NCI-H2107 treated with DMSO at 0.1 percent for 48 hours (cell line): ENCODE measurements at regions not wholly inside any gene's neighbourhood (a gene's known extent, or its start where the extent isn't known, plus 50 kb on each side); places are given as distances from the start of the nearest gene placed in this dataset.

Experiments
- DNase-seq: peaks from one replicate; lab custom pipeline; 2025; ENCODE audit not compliant: unreplicated experiment; lab: John Stamatoyannopoulos, UW

GRCh38 chr10:128485701-128486235 lies 359.5 kb upstream of the MKI67 start:
- no peak for DNase-seq

DNA sequence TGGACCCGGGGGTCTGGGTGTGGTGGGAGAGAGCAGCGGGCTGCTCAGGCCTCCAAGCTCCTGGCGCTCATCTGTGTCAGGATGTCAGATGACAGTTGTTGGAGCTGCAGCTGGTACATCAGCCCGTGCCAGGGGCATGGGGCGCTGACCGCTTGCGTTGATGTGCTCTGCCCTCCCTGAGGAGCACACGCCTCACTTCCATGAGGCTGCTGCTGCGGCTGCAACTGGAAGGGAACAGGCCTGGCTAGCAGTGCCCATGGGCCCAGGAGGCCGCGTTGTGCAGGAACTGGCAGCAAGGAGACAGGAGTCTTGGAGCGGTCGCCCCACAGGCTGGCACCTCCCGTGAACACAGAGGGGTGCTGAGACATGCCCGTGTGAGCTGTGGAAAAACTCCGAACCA lies 361.3 kb upstream of the MKI67 start:
- no peak for DNase-seq

GRCh38 chr10:128489324-128490247 lies 363.4 kb upstream of the MKI67 start:
- no peak for DNase-seq

GRCh38 chr10:128491686-128492085 lies 365.5 kb upstream of the MKI67 start:
- DNase-seq, result no peak

DNA sequence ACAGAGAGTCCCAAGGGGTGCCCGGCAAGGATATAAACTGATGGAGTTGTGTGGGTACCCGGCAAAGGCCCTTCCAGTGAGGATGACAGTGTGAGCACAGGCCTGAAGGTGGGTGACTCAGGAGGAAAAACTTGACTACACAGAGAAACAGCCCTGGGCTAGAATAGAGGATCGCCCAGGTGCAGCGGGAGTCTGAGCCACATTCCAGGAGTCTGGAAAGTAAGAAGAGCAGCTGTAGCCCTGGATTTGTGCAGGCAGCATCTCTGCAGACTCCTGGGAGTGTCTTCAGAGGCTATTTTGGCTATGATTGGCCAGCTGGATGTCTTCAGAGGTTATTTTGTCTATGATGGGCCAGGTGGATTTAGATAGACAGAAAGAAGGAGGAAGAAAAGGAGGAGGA lies 367.6 kb upstream of the MKI67 start:
- no peak for DNase-seq

GRCh38 chr10:128494665-128495064 lies 368.4 kb upstream of the MKI67 start:
- no peak for DNase-seq

- no peak for DNase-seq
Observed at GRCh38 chr10:128497660-128498377, 371.6 kb upstream of the MKI67 start.

DNA sequence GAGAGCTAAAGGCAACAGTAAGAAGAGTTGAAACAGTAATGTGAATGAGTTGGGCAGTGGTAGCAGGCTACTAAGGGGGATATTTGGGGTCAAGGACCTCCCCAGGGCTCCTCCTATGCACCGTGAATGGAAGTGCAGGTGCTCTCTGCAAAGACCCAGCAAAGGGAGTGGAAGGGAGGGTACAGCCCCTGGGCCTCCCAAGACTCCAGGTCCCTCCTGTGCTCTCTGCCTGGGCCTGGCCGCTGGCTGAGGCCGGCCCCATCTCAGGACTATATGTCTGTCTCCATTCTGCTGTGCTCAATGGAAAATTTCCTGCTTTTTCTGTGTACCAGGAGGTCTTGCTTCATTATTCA lies 372.1 kb upstream of the MKI67 start:
- DNase-seq, result no peak

DNA sequence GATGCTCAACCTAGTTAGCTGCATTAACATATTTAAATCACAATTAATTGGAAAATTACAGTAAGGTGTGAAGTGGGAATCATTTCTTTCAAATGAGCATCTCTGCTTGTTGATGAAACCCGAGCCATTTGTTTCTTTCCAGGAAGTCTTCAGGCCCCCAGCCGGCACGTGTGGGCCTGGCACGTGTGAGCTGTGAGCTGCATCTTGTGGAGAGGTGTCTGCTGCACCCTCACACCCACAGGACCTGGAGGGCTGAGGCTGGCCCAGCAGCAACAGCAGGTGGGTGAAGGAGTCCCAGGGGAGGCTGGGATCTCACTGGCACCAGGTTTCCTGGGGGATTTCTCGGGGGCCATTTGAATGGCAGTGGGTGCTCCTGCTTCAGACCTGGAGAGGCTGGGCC lies 372.5 kb upstream of the MKI67 start:
- DNase-seq, result no peak

GRCh38 chr10:128499486-128499885 lies 373.3 kb upstream of the MKI67 start:
- DNase-seq, result no peak

- DNase-seq, result no peak
Observed at GRCh38 chr10:128499956-128500355, 373.7 kb upstream of the MKI67 start.

DNA sequence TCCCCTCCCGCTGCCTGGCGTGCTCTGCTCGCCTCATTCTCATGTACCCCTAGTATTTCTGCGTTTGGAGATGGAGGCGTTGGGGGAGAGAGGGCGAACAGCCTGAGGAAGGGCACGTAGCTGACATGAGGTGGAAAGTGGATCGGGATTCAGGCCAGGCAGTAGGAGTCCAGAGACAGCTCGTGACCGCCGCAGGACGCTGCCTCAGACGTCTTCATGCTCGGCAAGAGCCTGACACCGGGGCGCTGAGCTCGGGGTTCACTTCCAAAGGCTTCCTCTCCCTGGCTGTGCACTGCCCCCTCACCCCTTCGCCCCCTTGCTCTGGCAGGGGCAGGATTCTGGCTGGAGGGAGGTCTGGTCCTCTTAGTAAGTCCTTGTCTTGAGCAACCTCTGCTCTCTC lies 374.4 kb upstream of the MKI67 start:
- no peak for DNase-seq

DNA sequence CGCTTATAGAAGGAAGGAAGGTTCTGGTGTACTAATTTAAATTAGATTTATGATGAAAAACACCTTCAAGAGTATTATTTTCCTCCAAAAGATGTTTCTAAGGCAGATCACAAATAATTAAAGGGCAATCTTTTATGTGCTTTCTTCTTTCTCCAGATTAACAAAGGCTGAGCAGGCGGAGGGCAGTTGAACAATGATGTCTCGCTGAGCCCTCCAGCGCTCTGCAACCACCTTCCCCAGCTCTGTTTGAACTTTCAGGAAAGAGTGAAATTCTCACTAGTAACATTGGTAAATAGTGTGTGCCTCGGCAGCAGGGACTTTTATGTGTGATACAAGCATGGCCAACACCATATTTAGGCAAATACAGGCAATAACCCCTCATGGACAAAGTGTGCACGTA lies 379.1 kb upstream of the MKI67 start:
- DNase-seq, result no peak

DNA sequence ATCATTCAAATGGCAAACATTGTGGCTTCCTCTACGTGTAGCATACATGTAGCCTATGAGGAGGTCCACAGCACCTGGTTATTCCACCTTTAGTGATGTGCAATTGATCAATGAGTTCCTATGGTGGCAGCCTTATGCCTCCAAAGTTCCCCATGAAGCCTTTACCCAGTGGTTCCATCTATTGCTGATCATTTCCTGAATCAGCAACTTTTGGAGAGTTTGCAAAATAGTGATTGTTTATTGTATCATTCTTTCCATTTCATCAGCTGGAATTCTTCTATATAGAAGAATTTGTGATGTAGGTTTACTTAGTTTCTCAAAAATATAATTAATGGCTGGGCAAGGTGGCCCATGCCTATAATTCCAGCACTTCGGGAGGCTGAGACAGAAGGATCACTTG lies 380.2 kb upstream of the MKI67 start:
- no peak for DNase-seq

GRCh38 chr10:128507066-128507465 lies 380.8 kb upstream of the MKI67 start:
- no peak for DNase-seq

GRCh38 chr10:128511284-128511683 lies 385.1 kb upstream of the MKI67 start:
- DNase-seq, result no peak

DNA sequence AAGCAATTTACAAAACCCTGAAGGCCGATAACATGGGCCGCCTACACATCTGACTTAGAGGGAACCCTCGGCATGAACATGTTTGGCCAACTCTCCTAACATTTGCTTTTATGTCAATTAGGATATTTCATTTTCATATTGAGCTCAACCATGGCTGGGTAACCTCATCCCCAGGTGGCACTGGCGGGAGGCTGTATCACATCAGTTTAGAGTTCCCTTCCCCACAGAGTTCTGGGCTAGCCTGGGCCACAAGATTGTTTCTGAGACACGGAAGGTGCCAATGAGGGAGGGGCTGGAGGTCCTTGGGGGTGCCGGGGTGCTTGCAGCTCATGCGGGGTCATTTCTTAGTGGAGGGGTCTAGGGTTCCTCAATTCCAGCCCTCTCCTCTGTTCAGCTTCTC lies 386.5 kb upstream of the MKI67 start:
- no peak for DNase-seq

- no peak for DNase-seq
Observed at GRCh38 chr10:128514536-128514935, 388.3 kb upstream of the MKI67 start.

DNA sequence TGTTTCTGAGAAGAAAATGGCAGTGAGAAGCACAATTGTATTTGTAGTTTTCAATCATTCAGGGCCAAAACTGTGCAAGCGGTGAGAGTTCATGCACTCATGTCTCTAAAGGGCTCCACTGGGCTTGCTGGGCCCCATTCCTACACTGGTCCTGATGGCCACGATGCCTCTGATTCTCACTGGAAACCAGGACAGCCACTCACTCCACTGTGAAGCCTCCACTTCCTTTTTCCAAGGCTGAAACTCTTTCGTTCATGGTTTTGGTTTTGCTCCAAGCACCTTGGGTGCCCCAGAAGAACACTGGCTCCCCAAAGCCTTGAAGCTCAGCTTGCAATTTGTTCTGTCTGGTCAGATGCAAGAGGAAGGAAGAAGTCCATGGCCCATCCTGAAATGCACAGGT lies 390.0 kb upstream of the MKI67 start:
- DNase-seq, result no peak

- no peak for DNase-seq
Observed at GRCh38 chr10:128517167-128517566, 390.9 kb upstream of the MKI67 start.

DNA sequence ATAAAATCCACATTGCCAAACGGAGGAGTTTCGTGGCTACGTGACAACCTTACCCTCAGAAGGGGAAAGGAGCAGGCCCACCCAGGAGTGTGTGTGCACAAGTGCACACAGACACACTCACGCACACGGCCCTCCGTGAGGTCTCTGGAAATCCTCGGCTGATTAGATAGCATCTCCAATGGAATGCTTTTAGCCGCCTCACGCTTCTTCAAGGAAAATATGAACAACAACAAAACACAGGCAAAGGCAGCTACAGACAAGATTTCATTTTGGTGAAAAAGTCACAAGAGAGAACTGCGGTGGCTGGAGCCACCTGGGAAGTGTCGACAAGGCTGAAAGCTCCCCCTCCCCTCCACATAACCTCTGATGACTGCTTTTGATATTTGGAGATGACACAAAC lies 391.8 kb upstream of the MKI67 start:
- DNase-seq, result no peak

GRCh38 chr10:128519581-128519980 lies 393.4 kb upstream of the MKI67 start:
- DNase-seq, result no peak
